ENCODE measurements at regions not wholly inside any gene's neighbourhood (a gene's known extent, or its start where the extent isn't known, plus 50 kb on each side); places are given as distances from the start of the nearest gene placed in this dataset.

DNA sequence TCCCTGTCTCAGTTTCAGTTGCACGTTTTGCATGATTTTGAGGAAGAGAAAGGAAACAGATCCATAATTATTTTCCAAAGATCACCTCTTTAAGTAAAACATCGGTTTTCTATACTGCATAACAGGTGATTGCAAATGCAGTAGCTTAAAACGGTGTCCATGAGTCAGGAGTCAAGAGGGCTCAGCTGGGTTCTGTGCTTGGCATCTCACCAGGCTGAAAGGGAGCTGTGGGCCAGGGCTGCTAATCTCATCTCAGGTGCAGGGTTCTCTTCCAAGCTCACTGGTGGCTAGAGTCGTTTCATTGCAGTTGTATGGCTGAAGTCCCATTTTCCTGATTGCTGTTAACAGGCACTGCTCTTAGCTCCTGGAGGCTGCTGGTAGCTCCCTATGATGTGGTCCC is 57.0 kb upstream of the PRKCQ start:
- no peak overlapping the region for H3K4me3 ChIP-seq (ENCODE audit: low read depth, low read length)
- no peaks in the 10 kb centered on the region for H3K36me3 ChIP-seq (ENCODE audit: insufficient read depth)
- WGBS, result 74% methylated on average over 4 of the region's 4 CpGs
- H3K27ac ChIP-seq (ENCODE audit: low read depth), result no peak overlapping the region
- H3K4me1 ChIP-seq (ENCODE audit: insufficient read depth), result no peaks in the 10 kb centered on the region
- DNase-seq (ENCODE audit: extremely low spot score), result no peak

DNA sequence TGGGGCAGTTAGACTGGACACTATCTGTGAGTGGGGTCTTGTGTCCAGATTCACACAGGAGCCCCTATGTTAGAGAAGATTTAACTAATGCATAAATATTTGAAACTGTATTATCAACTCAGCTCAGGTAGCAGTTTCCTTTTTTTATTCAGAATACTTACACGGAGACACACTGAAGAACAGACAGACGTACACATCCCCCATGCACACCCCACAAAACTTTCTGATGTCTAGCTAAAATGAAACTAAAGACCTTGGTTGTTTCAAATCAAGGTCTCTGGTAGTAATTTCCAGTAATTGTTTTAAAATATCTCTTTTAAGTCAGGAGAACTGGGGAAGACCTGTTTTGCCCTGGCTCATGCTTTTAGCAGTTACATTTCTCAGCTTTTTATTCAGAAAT is 55.7 kb upstream of the PRKCQ start:
- no peak for DNase-seq (ENCODE audit: extremely low spot score)
- H3K4me3 ChIP-seq (ENCODE audit: low read depth, low read length), result no peak overlapping the region
- 81% methylated on average over 2 of the region's 2 CpGs for WGBS
- H3K27ac ChIP-seq (ENCODE audit: low read depth), result no peak overlapping the region
- H3K4me1 ChIP-seq (ENCODE audit: insufficient read depth), result no peaks in the 10 kb centered on the region
- H3K36me3 ChIP-seq (ENCODE audit: insufficient read depth), result no peaks in the 10 kb centered on the region

Measured in urinary bladder (tissue), 3 donors.